CD4-positive, alpha-beta memory T cell (primary cell): ENCODE measurements at regions not wholly inside any gene's neighbourhood (a gene's known extent, or its start where the extent isn't known, plus 50 kb on each side); places are given as distances from the start of the nearest gene placed in this dataset.

Experiments
- CTCF ChIA-PET: fragments of 350-600 bp; sonication (Branson Sonifier 250); formaldehyde crosslinking; loops from one replicate; lab custom pipeline; 2021; ENCODE audit warnings: inconsistent platforms; ENCODE audit not compliant: partially characterized antibody; lab: Charles Lee
- POLR2A ChIA-PET: fragments of 350-600 bp; sonication (Branson Sonifier 250); formaldehyde crosslinking; loops from one replicate; lab custom pipeline; 2021; ENCODE audit not compliant: partially characterized antibody; lab: Charles Lee
- DNase-seq, 5 donors: peaks; one replicate each; pipeline versions ENCODE4 v3.0.0 to v3.0.0-alpha.2; 2020 to 2022; ENCODE audit warnings: mixed read lengths in 1 of 5
- H3K27ac ChIP-seq: one replicate; pipeline ENCODE4 v1.7.0; 2013; ENCODE audit warnings: low read depth, low read length
- H3K27me3 ChIP-seq: 2 replicates; pipeline ENCODE4 v1.7.0; 2013; ENCODE audit warnings: mild to moderate bottlenecking, low read length, moderate library complexity; ENCODE audit not compliant: insufficient read depth
- H3K36me3 ChIP-seq: 2 replicates; pipeline ENCODE4 v1.7.0; 2013; ENCODE audit warnings: mild to moderate bottlenecking, low read length, moderate library complexity; ENCODE audit not compliant: insufficient read depth
- H3K4me1 ChIP-seq: 2 replicates; pipeline ENCODE4 v1.7.0; 2013; ENCODE audit warnings: mild to moderate bottlenecking, low read length, moderate library complexity; ENCODE audit not compliant: insufficient read depth
- H3K4me3 ChIP-seq, 2 donors: one replicate each; pipeline ENCODE4 v1.7.0; 2013; ENCODE audit warnings: low read length in 2 of 2, mild to moderate bottlenecking in 1 of 2
- H3K9me3 ChIP-seq, 2 donors: one replicate each; pipeline ENCODE4 v1.7.0; 2013; ENCODE audit warnings: low read length in 2 of 2, control low read depth in 1 of 2; ENCODE audit not compliant: control insufficient read depth in 1 of 2
- H3K27ac Mint-ChIP-seq, 7 donors: one replicate each; pipeline ENCODE4 v1.8.0; 2020 to 2021; ENCODE audit warnings: mixed read lengths in 7 of 7, mild to moderate bottlenecking in 6 of 7, inconsistent platforms in 3 of 7, moderate library complexity in 3 of 7
- H3K27me3 Mint-ChIP-seq, 2 donors: one replicate each; pipeline ENCODE4 v1.8.0; 2020 to 2021; ENCODE audit warnings: mixed read lengths in 2 of 2
- H3K36me3 Mint-ChIP-seq, 2 donors: one replicate each; pipeline ENCODE4 v1.8.0; 2020 to 2021; ENCODE audit warnings: mixed read lengths in 2 of 2, inconsistent platforms in 1 of 2, mild to moderate bottlenecking in 1 of 2
- H3K4me1 Mint-ChIP-seq, 4 donors: one replicate each; pipeline ENCODE4 v1.8.0; 2020 to 2021; ENCODE audit warnings: mixed read lengths in 4 of 4, mild to moderate bottlenecking in 1 of 4
- H3K4me3 Mint-ChIP-seq, 8 donors: one replicate each; pipeline ENCODE4 v1.8.0; 2020 to 2021; ENCODE audit warnings: mixed read lengths in 8 of 8, mild to moderate bottlenecking in 7 of 8, moderate library complexity in 6 of 8, inconsistent platforms in 3 of 8
- H3K9me3 Mint-ChIP-seq, 8 donors: one replicate each; pipeline ENCODE4 v1.8.0; 2020 to 2021; ENCODE audit warnings: mixed read lengths in 8 of 8, mild to moderate bottlenecking in 5 of 8, inconsistent platforms in 3 of 8, moderate library complexity in 1 of 8
- intact Hi-C: fragments of 100-400 bp; cut with micrococcal nuclease; formaldehyde crosslinking; loops from one replicate; pipeline ENCODE4 v1.15.1; 2023

DNA sequence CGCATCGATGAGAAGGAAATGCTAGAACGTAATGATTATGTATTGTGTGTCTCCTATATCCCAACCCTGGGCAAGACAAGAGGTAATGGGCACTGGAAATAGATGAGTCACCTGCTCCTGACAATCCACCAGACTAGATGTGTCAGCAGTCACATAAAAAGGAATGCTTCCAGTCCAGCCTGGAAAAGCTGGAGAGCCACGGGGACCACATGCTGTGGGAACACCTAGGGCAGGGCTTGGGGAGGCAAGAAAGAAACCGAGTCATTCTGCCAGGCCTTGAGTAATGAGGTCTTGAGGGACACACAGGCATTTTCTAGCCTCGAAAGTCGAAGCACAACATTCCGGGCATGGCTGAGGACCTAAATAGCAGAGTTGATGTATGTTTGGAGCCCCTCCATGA is 716.7 kb upstream of the TMEM132C start:
- no peaks in the 10 kb centered on the region for H3K4me1 ChIP-seq
- intact Hi-C loops, result no loop called here
- Mint-ChIP-seq H3K27ac (no peak overlapping the region), H3K9me3 (peaks cover 0 to 11% (median 6%) of the 10 kb centered on the region in 8 donors), H3K4me3 (no peak overlapping the region), H3K27me3 (no peaks in the 10 kb centered on the region), H3K36me3 (peaks cover 0 to 6% of the 10 kb centered on the region in 2 donors), H3K4me1 (no peaks in the 10 kb centered on the region)
- POLR2A ChIA-PET, result no interaction called here
- DNase-seq, result no peak
- CTCF ChIA-PET, result no interaction called here
- H3K4me3 ChIP-seq, result no peak overlapping the region
- H3K27ac ChIP-seq, result no peak overlapping the region
- no peaks in the 10 kb centered on the region for H3K36me3 ChIP-seq
- H3K27me3 ChIP-seq, result no peaks in the 10 kb centered on the region
- no peaks in the 10 kb centered on the region for H3K9me3 ChIP-seq

DNA sequence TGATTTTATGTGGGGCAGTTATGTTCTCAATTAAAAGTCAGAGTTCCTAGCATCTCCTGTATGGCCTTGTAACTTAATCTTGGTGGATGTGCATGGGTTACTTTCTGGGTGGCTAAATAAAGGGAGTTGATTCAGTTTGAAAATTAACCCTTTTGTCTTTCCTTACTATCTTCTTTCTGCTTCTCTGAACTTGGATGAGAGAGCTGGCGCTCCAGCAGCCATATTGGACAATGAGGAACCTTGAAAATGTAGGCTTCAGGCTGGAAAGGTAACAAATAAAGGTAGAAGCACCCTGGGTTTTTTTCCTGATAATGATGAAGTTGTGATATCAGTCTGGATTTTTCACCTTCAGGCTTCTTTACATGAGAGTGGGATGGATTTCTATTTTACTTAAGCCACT is 714.1 kb upstream of the TMEM132C start:
- H3K27ac Mint-ChIP-seq, result no peak overlapping the region
- no peaks in the 10 kb centered on the region for H3K36me3 ChIP-seq
- no peak overlapping the region for H3K4me3 ChIP-seq
- H3K4me1 ChIP-seq, result no peaks in the 10 kb centered on the region
- no peaks in the 10 kb centered on the region for H3K27me3 ChIP-seq
- POLR2A ChIA-PET, result no interaction called here
- intact Hi-C loops, result no loop called here
- DNase-seq, result no peak
- H3K9me3 ChIP-seq, result no peaks in the 10 kb centered on the region
- no peak overlapping the region for H3K27ac ChIP-seq
- CTCF ChIA-PET, result no interaction called here
- peaks cover 0 to 6% of the 10 kb centered on the region in 2 donors for H3K36me3 Mint-ChIP-seq
- no peaks in the 10 kb centered on the region for H3K4me1 Mint-ChIP-seq
- no peak overlapping the region for H3K4me3 Mint-ChIP-seq
- H3K9me3 Mint-ChIP-seq, result peaks cover 0 to 11% (median 6%) of the 10 kb centered on the region in 8 donors
- H3K27me3 Mint-ChIP-seq, result no peaks in the 10 kb centered on the region

DNA sequence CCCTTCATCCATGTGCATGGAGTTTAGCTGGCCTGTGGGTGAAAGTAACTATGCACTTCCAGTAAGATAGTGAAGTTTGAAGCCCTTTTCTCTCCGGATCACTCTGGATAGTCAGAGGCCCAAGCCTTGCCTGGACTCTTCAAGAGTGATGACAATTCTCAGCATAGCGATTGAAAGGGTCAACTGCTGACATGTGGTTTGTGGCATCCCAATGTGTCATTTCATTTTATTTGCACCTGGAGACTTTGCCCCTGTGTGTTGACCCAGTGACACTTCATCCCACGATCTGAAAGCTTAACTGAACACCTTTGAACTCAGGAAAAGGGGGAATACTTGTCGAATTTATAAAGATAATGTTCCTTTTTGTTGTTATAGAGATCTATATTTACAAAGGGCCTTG is 711.9 kb upstream of the TMEM132C start:
- Mint-ChIP-seq H3K9me3 (peaks cover 0 to 11% (median 6%) of the 10 kb centered on the region in 8 donors), H3K27me3 (no peaks in the 10 kb centered on the region), H3K4me1 (peaks cover 2 to 17% (median 10%) of the 10 kb centered on the region in 4 donors), H3K4me3 (no peak overlapping the region), H3K27ac (no peak overlapping the region), H3K36me3 (peaks cover 0 to 6% of the 10 kb centered on the region in 2 donors)
- POLR2A ChIA-PET, result no interaction called here
- CTCF ChIA-PET, result no interaction called here
- Histone ChIP-seq H3K9me3 (no peaks in the 10 kb centered on the region), H3K4me3 (no peak overlapping the region), H3K27me3 (no peaks in the 10 kb centered on the region), H3K36me3 (no peaks in the 10 kb centered on the region), H3K27ac (no peak overlapping the region), H3K4me1 (peaks cover 10% of the 10 kb centered on the region)
- intact Hi-C loops, result no loop called here
- DNase-seq, result no peak

DNA sequence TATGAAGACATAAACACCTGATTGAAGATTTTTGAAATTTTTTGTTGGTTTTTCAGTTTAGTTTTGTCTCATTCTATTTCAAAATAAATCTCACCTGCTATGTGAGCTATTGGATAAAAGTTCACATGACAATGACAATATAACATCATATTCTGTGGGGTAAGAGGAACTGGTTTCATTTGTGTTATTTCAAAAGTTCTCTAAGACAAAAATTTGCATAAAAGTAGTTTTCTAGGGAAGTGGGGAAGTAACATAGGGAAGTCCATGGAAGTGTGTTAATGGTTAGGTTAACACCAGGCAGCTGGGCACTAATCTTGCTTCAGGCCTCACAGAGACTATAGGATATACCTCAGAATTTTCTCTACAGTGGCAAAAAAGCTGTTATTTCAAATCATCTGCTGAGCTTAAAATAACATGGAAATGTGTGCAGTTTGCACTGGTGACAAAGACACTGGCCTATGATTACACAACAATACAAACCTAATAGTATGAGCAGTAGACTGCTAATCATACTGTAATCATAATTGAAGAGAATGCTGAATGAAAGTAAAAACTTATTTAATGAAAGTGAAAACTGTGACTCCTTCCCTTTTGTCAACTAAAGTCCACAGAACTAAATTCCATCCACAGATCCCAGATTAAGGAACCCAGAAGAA is 710.6 kb upstream of the TMEM132C start:
- DNase-seq, result no peak
- Histone ChIP-seq H3K27ac (no peak overlapping the region), H3K4me1 (peaks cover 10% of the 10 kb centered on the region), H3K36me3 (no peaks in the 10 kb centered on the region), H3K27me3 (no peaks in the 10 kb centered on the region), H3K4me3 (no peak overlapping the region), H3K9me3 (no peaks in the 10 kb centered on the region)
- Mint-ChIP-seq H3K27me3 (no peaks in the 10 kb centered on the region), H3K4me3 (no peak overlapping the region), H3K36me3 (peaks cover 0 to 6% of the 10 kb centered on the region in 2 donors), H3K4me1 (peaks cover 2 to 18% (median 13%) of the 10 kb centered on the region in 4 donors), H3K9me3 (peaks cover 0 to 11% (median 6%) of the 10 kb centered on the region in 8 donors), H3K27ac (peak overlapping the region in 1 of 7 donors; percentile 19)
- ChIA-PET POLR2A (no interaction called here), CTCF (interaction anchor here (0.6 to 0.7 kb wide), 2 partner anchors 14 to 121 kb away, joined by 3 read pairs; no protein-coding TSS in a partner anchor)
- intact Hi-C loops, result no loop called here

DNA sequence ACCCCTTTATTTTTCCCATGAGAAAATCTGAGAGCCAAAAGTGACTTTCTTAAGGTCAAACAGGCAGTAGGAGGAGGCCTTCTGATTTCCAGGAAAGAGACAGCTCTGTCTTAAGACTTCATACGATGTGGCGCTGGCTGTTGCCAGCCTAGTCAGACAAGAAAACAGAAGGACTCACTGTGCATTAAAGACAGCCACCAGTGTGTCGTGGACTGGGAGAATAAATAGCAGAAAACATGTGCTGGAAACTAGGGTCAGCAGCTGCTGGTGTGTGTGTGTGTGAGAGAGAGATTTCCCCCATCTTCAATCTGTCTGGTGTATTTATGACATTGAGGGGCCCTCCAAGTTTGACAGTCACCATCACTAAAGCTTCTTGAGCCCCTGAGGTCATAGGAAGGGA is 708.6 kb upstream of the TMEM132C start:
- Histone ChIP-seq H3K36me3 (no peaks in the 10 kb centered on the region), H3K4me3 (no peak overlapping the region), H3K27ac (no peak overlapping the region), H3K27me3 (no peaks in the 10 kb centered on the region), H3K9me3 (no peaks in the 10 kb centered on the region), H3K4me1 (peaks cover 10% of the 10 kb centered on the region)
- H3K9me3 Mint-ChIP-seq, result peaks cover 0 to 3% (median under 1%) of the 10 kb centered on the region in 8 donors
- no peaks in the 10 kb centered on the region for H3K27me3 Mint-ChIP-seq
- intact Hi-C loops, result no loop called here
- peaks cover 2 to 18% (median 13%) of the 10 kb centered on the region in 4 donors for H3K4me1 Mint-ChIP-seq
- ChIA-PET POLR2A (no interaction called here), CTCF (no interaction called here)
- H3K27ac Mint-ChIP-seq, result peak overlapping the region in 1 of 7 donors; percentile 32
- H3K36me3 Mint-ChIP-seq, result no peaks in the 10 kb centered on the region
- peak overlapping the region in 1 of 8 donors; percentile 29 for H3K4me3 Mint-ChIP-seq
- no peak for DNase-seq

DNA sequence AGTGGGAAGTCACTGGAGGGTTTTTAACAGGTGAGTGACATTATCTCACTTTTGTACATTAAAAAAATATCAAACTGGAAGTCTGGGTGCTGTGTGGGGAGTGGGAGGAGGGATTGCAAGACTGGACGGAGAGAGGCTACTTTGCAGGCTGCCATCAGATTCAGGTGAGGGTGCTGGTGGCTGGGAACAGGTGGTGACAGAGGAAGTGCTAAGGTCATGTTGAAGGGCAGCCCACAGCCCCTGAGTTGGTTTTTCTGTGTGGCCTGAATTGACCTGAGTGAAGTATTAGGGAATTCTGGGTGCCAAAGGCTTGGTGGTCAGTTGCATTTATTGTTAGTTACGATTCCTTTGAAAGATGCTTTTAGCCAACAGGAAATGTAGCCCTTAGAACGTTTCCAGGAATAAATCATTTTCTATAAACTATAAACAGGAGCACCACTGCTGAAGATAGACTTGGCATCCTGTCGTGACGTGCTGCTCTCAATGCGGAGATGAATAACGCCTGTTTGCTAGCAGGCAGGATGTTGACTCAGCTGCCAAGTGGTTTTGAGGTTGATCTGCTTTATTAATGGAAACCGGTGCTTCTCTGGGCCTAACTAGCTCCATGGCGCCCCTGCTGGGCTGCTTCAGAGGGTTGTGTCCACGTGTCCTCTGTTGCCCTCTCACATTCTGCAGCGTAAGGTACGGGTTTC is 707.5 kb upstream of the TMEM132C start:
- Mint-ChIP-seq H3K4me1 (peaks cover 2 to 18% (median 13%) of the 10 kb centered on the region in 4 donors), H3K27me3 (no peaks in the 10 kb centered on the region), H3K4me3 (peak overlapping the region in 3 of 8 donors; percentile 22 to 58 (median 29)), H3K27ac (peak overlapping the region; percentile 43 to 93 (median 77)), H3K36me3 (no peaks in the 10 kb centered on the region), H3K9me3 (peaks cover 0 to 6% (median 1%) of the 10 kb centered on the region in 8 donors)
- POLR2A ChIA-PET, result no interaction called here
- Histone ChIP-seq H3K36me3 (no peaks in the 10 kb centered on the region), H3K4me1 (peaks cover 10% of the 10 kb centered on the region), H3K4me3 (no peak overlapping the region), H3K27ac (no peak overlapping the region), H3K9me3 (no peaks in the 10 kb centered on the region), H3K27me3 (no peaks in the 10 kb centered on the region)
- intact Hi-C loops, result no loop called here
- CTCF ChIA-PET, result no interaction called here
- peak; percentile 0 to 76 (median 64) for DNase-seq

DNA sequence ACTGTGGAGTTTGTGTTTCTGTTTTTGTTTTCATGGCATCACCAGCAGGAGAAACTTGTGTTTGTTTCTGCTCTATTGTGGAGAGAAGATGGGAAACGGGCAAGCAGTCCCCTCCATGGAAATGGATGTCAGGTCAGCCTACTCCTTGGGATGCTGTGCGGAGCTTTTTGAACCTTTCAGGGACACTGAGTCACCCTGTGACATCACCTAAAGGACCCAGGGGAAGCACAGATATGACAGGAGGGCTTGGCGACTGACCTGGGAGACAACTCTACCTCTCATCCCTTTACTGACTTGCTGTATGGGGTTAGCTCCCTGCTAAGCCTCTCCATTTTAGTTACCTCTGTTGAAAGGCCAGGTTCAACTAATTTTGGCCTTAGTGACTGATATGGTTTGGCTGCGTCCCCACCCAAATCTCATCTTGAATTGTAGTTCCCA is 706.9 kb upstream of the TMEM132C start:
- Mint-ChIP-seq H3K4me1 (peaks cover 2 to 18% (median 13%) of the 10 kb centered on the region in 4 donors), H3K9me3 (peaks cover 0 to 10% (median 5%) of the 10 kb centered on the region in 8 donors), H3K27ac (peak overlapping the region in 3 of 7 donors; percentile 43 to 67 (median 64)), H3K4me3 (peak overlapping the region in 1 of 8 donors; percentile 29), H3K36me3 (no peaks in the 10 kb centered on the region), H3K27me3 (no peaks in the 10 kb centered on the region)
- Histone ChIP-seq H3K4me1 (peaks cover 10% of the 10 kb centered on the region), H3K36me3 (no peaks in the 10 kb centered on the region), H3K4me3 (no peak overlapping the region), H3K9me3 (no peaks in the 10 kb centered on the region), H3K27ac (no peak overlapping the region), H3K27me3 (no peaks in the 10 kb centered on the region)
- DNase-seq, result no peak
- ChIA-PET CTCF (no interaction called here), POLR2A (no interaction called here)
- intact Hi-C loops, result no loop called here
